ENCODE measurements at regions not wholly inside any gene's neighbourhood (a gene's known extent, or its start where the extent isn't known, plus 50 kb on each side); places are given as distances from the start of the nearest gene placed in this dataset.

DNA sequence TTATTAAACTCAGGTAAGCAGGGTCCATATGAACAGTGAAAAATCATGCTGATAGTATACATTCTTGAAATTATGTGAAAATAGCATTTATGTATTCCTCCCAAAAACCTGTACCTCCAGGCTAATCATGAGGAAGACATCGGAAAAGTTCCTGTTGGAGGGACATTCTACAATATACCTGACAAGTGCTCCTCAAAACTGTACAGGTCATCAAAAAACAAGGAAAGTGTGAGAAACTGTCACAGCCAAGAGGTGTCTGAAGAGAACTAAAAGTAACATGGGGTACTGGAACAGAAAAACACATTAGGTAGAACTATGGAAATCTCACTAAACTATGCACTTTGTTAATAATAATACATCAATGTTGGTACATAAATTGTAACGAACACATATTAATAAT, 326.7 kb downstream of the CRPPA start:
- Histone ChIP-seq H3K9me3 (ENCODE audit: low read depth, low read length, poor library complexity, severe bottlenecking) (no peaks in the 10 kb centered on the region), H3K4me1 (ENCODE audit: insufficient read depth, low read length, poor library complexity, severe bottlenecking) (peaks cover 15% of the 10 kb centered on the region), H3K27ac (ENCODE audit: low read depth, low read length, poor library complexity, severe bottlenecking) (no peak overlapping the region), H3K36me3 (ENCODE audit: insufficient read depth, low read length, poor library complexity, severe bottlenecking) (no peaks in the 10 kb centered on the region), H3K27me3 (replicated peaks; ENCODE audit: insufficient read depth, low read depth, low read length, poor library complexity) (peaks cover 12% of the 10 kb centered on the region), H3K4me3 (ENCODE audit: low read depth, low read length, poor library complexity, severe bottlenecking) (no peak overlapping the region)
- no peak for DNase-seq (ENCODE audit: low spot score)
- no TSS peak for BruUV-seq (replicated peaks)
- intact Hi-C loops (cut with micrococcal nuclease; ENCODE audit: unreplicated experiment) = no loop called here
- CTCF ChIA-PET = no interaction called here
- POLR2A ChIA-PET (ENCODE audit: low non-redundant PET) = no interaction called here
- TF ChIP-seq, protein P1, sequence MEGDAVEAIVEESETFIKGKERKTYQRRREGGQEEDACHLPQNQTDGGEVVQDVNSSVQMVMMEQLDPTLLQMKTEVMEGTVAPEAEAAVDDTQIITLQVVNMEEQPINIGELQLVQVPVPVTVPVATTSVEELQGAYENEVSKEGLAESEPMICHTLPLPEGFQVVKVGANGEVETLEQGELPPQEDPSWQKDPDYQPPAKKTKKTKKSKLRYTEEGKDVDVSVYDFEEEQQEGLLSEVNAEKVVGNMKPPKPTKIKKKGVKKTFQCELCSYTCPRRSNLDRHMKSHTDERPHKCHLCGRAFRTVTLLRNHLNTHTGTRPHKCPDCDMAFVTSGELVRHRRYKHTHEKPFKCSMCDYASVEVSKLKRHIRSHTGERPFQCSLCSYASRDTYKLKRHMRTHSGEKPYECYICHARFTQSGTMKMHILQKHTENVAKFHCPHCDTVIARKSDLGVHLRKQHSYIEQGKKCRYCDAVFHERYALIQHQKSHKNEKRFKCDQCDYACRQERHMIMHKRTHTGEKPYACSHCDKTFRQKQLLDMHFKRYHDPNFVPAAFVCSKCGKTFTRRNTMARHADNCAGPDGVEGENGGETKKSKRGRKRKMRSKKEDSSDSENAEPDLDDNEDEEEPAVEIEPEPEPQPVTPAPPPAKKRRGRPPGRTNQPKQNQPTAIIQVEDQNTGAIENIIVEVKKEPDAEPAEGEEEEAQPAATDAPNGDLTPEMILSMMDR (conservative IDR thresholded peaks at IDR 0.05; ENCODE audit: low read depth, low read length) = no peak
- no peak for TF ChIP-seq EZH2 (IDR thresholded peaks at IDR 0.05; ENCODE audit: borderline replicate concordance, low read depth, low read length, poor library complexity, severe bottlenecking)

DNA sequence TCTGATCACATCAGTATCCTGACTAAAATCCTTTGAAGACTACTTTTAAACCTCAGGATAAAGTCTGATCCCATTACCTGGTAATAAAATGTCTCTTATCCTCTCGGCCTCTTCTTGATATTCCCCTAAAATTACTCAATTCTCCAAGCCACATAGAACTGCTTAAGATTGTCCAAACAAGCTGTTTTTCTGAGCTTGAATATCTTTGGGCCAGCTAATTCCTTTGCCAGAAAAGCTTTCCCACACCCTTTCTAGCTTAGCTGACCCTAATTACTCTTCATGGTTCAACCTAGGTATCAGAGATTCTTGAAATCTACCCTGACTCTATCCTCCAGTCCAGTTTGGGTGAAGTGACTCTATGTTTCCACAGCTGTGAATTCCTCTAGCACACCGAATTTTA, 328.6 kb downstream of the CRPPA start:
- CTCF ChIA-PET = interaction anchor here (0.8 kb wide), 1 partner anchor 472 kb away, joined by 6 read pairs; no protein-coding TSS in a partner anchor

DNA sequence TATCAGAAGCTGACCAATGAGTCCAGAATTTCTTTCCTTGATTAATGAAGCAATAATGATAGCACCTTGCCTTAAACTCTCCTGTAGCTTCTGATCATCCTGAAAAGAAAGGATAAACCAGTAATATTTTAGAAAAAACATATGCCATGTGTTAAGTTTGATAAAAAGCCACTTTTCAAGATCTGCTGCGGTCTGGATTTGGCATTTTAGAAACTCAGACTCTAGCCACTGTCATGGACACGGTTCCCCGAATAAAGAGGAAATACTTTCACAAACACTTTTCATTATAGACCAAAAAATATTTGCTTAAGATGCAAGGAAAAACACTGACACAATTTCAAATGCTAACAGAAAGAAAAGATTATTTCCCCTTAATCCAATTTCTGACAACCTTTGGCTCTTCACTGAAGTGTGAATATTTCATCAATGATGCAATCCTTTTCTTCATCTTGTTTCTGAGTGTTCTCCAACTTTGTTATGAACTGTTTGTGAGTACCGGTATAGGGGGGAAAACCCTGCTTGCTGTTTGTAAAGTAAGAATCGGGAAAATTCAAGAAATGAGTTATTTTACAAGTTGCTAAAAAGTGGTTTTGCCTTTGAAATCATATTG, 329.5 kb downstream of the CRPPA start:
- POLR2A ChIA-PET (ENCODE audit: low non-redundant PET) = no interaction called here
- no peaks in the 10 kb centered on the region for H3K36me3 ChIP-seq (ENCODE audit: insufficient read depth, low read length, poor library complexity, severe bottlenecking)
- H3K4me1 ChIP-seq (ENCODE audit: insufficient read depth, low read length, poor library complexity, severe bottlenecking) = peaks cover 15% of the 10 kb centered on the region
- CTCF ChIA-PET = interaction anchor here (0.8 kb wide), 1 partner anchor 473 kb away, joined by 6 read pairs; no protein-coding TSS in a partner anchor
- no peak overlapping the region for H3K4me3 ChIP-seq (ENCODE audit: low read depth, low read length, poor library complexity, severe bottlenecking)
- no TSS peak for BruUV-seq (replicated peaks)
- H3K9me3 ChIP-seq (ENCODE audit: low read depth, low read length, poor library complexity, severe bottlenecking) = no peaks in the 10 kb centered on the region
- no peak overlapping the region for H3K27ac ChIP-seq (ENCODE audit: low read depth, low read length, poor library complexity, severe bottlenecking)
- DNase-seq (ENCODE audit: low spot score) = peak; percentile 37
- intact Hi-C loops (cut with micrococcal nuclease; ENCODE audit: unreplicated experiment) = no loop called here
- H3K27me3 ChIP-seq (replicated peaks; ENCODE audit: insufficient read depth, low read depth, low read length, poor library complexity) = peaks cover 12% of the 10 kb centered on the region
- TF ChIP-seq, protein P1 (conservative IDR thresholded peaks at IDR 0.05; ENCODE audit: low read depth, low read length) = no peak
- TF ChIP-seq EZH2 (IDR thresholded peaks at IDR 0.05; ENCODE audit: borderline replicate concordance, low read depth, low read length, poor library complexity, severe bottlenecking) = no peak

More for the DNA sequence above, 328.6 kb downstream of the CRPPA start:
- POLR2A ChIA-PET (ENCODE audit: low non-redundant PET) = no interaction called here
- Histone ChIP-seq H3K9me3 (ENCODE audit: low read depth, low read length, poor library complexity, severe bottlenecking) (no peaks in the 10 kb centered on the region), H3K27ac (ENCODE audit: low read depth, low read length, poor library complexity, severe bottlenecking) (no peak overlapping the region), H3K27me3 (replicated peaks; ENCODE audit: insufficient read depth, low read depth, low read length, poor library complexity) (peaks cover 12% of the 10 kb centered on the region), H3K4me1 (ENCODE audit: insufficient read depth, low read length, poor library complexity, severe bottlenecking) (peaks cover 15% of the 10 kb centered on the region), H3K36me3 (ENCODE audit: insufficient read depth, low read length, poor library complexity, severe bottlenecking) (no peaks in the 10 kb centered on the region), H3K4me3 (ENCODE audit: low read depth, low read length, poor library complexity, severe bottlenecking) (no peak overlapping the region)
- no peak for DNase-seq (ENCODE audit: low spot score)
- intact Hi-C loops (cut with micrococcal nuclease; ENCODE audit: unreplicated experiment) = no loop called here
- TF ChIP-seq, protein P1 (conservative IDR thresholded peaks at IDR 0.05; ENCODE audit: low read depth, low read length) = no peak
- no peak for TF ChIP-seq EZH2 (IDR thresholded peaks at IDR 0.05; ENCODE audit: borderline replicate concordance, low read depth, low read length, poor library complexity, severe bottlenecking)
- no TSS peak for BruUV-seq (replicated peaks)

All from A673 (cell line).